ENCODE measurements at regions not wholly inside any gene's neighbourhood (a gene's known extent, or its start where the extent isn't known, plus 50 kb on each side); places are given as distances from the start of the nearest gene placed in this dataset.

GRCh38 chr2:207317378-207317984 lies 151.7 kb upstream of the KLF7 start:
- TF ChIP-seq POLR2AphosphoS5 (IDR thresholded peaks at IDR 0.05): no peak
- no peak for TF ChIP-seq CTCF (IDR thresholded peaks at IDR 0.05)
- TF ChIP-seq POLR2A (IDR thresholded peaks at IDR 0.05): no peak
- no peak for TF ChIP-seq EP300 (IDR thresholded peaks at IDR 0.05)

Data from upper lobe of left lung (tissue), 4 donors.